IMR-90 (cell line): ENCODE measurements at regions not wholly inside any gene's neighbourhood (a gene's known extent, or its start where the extent isn't known, plus 50 kb on each side); places are given as distances from the start of the nearest gene placed in this dataset.
A peak's percentile ranks its signal among the peaks of the same experiment; 100 is the strongest.

Source experiments
- ATAC-seq: fragments of 200-7000 bp; cut with Tn5 transposase; 2 replicates; pipeline ENCODE4 v1.9.1; 2020; ENCODE audit warnings: low read depth, mild to moderate bottlenecking, moderate library complexity
- BruUV-seq: library from RNA; stranded (reverse); fragments of 400-500 nt; replicated peaks from 2 replicates; lab custom pipeline; 2021; lab: Mats Ljungman, UMichigan
- CTCF ChIA-PET: fragments of 300-600 bp; formaldehyde crosslinking; extraction: SDS; loops from one replicate; lab custom pipeline; 2021; ENCODE audit warnings: antibody characterized with exemption; lab: Yijun Ruan, JAX
- POLR2A ChIA-PET: fragments of 300-600 bp; sonication (Branson Sonifier 250); formaldehyde crosslinking; loops from one replicate; lab custom pipeline; 2022; ENCODE audit warnings: antibody characterized with exemption; ENCODE audit not compliant: unreplicated experiment; lab: Charles Lee
- DNase-seq: peaks from one replicate; pipeline ENCODE4 v3.0.0; 2013
- H2AFZ ChIP-seq: replicated peaks from 2 replicates; pipeline ENCODE3; 2013; ENCODE audit warnings: low read length, mild to moderate bottlenecking; ENCODE audit not compliant: poor library complexity
- H2AK5ac ChIP-seq: 2 replicates; pipeline ENCODE4 v1.6.1; 2013; ENCODE audit warnings: low read depth, low read length, inconsistent platforms
- H2AK9ac ChIP-seq: replicated peaks from 2 replicates; pipeline ENCODE3; 2013; ENCODE audit warnings: mild to moderate bottlenecking, low read depth, low read length, moderate library complexity; ENCODE audit not compliant: poor library complexity
- H2BK120ac ChIP-seq: 2 replicates; pipeline ENCODE4 v1.6.1; 2013; ENCODE audit warnings: low read depth, low read length, inconsistent platforms
- H2BK15ac ChIP-seq: 3 replicates; pipeline ENCODE4 v1.6.1; 2013; ENCODE audit warnings: low read depth, low read length, inconsistent platforms
- H2BK20ac ChIP-seq: 2 replicates; pipeline ENCODE4 v1.6.1; 2013; ENCODE audit warnings: low read depth, mild to moderate bottlenecking, inconsistent platforms, low read length, moderate library complexity
- H2BK5ac ChIP-seq: 2 replicates; pipeline ENCODE4 v1.6.1; 2013; ENCODE audit warnings: mild to moderate bottlenecking, low read depth, low read length, inconsistent platforms; ENCODE audit not compliant: poor library complexity, severe bottlenecking
- H3K14ac ChIP-seq: replicated peaks from 2 replicates; pipeline ENCODE4 v1.6.1; 2013; ENCODE audit warnings: low read depth, low read length, inconsistent platforms
- H3K18ac ChIP-seq: 2 replicates; pipeline ENCODE4 v1.6.1; 2013; ENCODE audit warnings: low read depth, low read length, control low read depth
- H3K23ac ChIP-seq: 2 replicates; pipeline ENCODE4 v1.6.1; 2013; ENCODE audit warnings: low read depth, low read length, inconsistent platforms
- H3K27ac ChIP-seq: 2 replicates; pipeline ENCODE4 v1.5.1; 2013; ENCODE audit warnings: mild to moderate bottlenecking, control low read depth, low read length; ENCODE audit not compliant: insufficient read depth
- H3K27me3 ChIP-seq: 2 replicates; pipeline ENCODE4 v1.6.1; 2013; ENCODE audit warnings: low read length; ENCODE audit not compliant: control insufficient read depth, insufficient read depth
- H3K36me3 ChIP-seq: 2 replicates; pipeline ENCODE4 v1.6.1; 2013; ENCODE audit warnings: low read length, mixed read lengths; ENCODE audit not compliant: control insufficient read depth, insufficient read depth
- H3K4ac ChIP-seq: 2 replicates; pipeline ENCODE4 v1.6.1; 2013; ENCODE audit warnings: low read depth, low read length, inconsistent platforms
- H3K4me1 ChIP-seq: 2 replicates; pipeline ENCODE4 v1.6.1; 2013; ENCODE audit warnings: low read length, mixed read lengths; ENCODE audit not compliant: control insufficient read depth, insufficient read depth
- H3K4me2 ChIP-seq: 2 replicates; pipeline ENCODE4 v1.6.1; 2013; ENCODE audit warnings: low read depth, mild to moderate bottlenecking, control low read depth, low read length, moderate library complexity
- H3K4me3 ChIP-seq: 2 replicates; pipeline ENCODE4 v1.5.1; 2013; ENCODE audit warnings: low read depth, mild to moderate bottlenecking, control low read depth, low read length, moderate library complexity; ENCODE audit not compliant: insufficient read depth
- H3K56ac ChIP-seq: 2 replicates; pipeline ENCODE4 v1.6.1; 2013; ENCODE audit warnings: low read length, inconsistent platforms; ENCODE audit not compliant: insufficient read depth; ENCODE audit errors: extremely low read depth
- H3K79me1 ChIP-seq, 2 experiments: 2 replicates each; pipeline ENCODE4 v1.6.1; 2013; ENCODE audit warnings: low read length in 2 of 2, inconsistent platforms in 1 of 2, low read depth in 1 of 2
- H3K9ac ChIP-seq: 2 replicates; pipeline ENCODE4 v1.6.1; 2013; ENCODE audit warnings: low read depth, low read length, control low read depth
- H3K9me1 ChIP-seq: 2 replicates; pipeline ENCODE4 v1.6.1; 2013; ENCODE audit warnings: low read length, inconsistent platforms; ENCODE audit not compliant: insufficient read depth
- H3K9me3 ChIP-seq: 2 replicates; pipeline ENCODE4 v1.6.1; 2013; ENCODE audit warnings: low read length; ENCODE audit not compliant: control insufficient read depth, insufficient read depth
- H4K20me1 ChIP-seq: 2 replicates; pipeline ENCODE4 v1.6.1; 2013; ENCODE audit warnings: low read length, inconsistent platforms; ENCODE audit not compliant: insufficient read depth
- H4K5ac ChIP-seq: 2 replicates; pipeline ENCODE4 v1.6.1; 2013; ENCODE audit warnings: mild to moderate bottlenecking, low read depth, low read length, control low read depth
- H4K8ac ChIP-seq, 2 experiments: 2 replicates each; pipeline ENCODE4 v1.6.1; 2013; ENCODE audit warnings: low read depth in 2 of 2, low read length in 2 of 2, control low read depth in 1 of 2, inconsistent platforms in 1 of 2
- H4K91ac ChIP-seq: 2 replicates; pipeline ENCODE4 v1.6.1; 2013; ENCODE audit warnings: low read depth, low read length, inconsistent platforms; ENCODE audit not compliant: insufficient read depth
- ELK1 ChIP-seq: fragments of 150-350 bp; IDR thresholded peaks from 2 replicates; pipeline ENCODE4 v1.6.1; 2016; ENCODE audit warnings: low read depth, mild to moderate bottlenecking, low read length, moderate library complexity, borderline replicate concordance
- RCOR1 ChIP-seq: IDR thresholded peaks from 2 replicates; pipeline ENCODE4 v1.6.1; 2012; ENCODE audit warnings: mild to moderate bottlenecking, low read length, improper control_type of control experiment; ENCODE audit not compliant: insufficient replicate concordance
- WGBS, 2 experiments: methylation state at CpG; one replicate each; pipeline versions ENCODE4 v1.1.5 to v1.1.7; 2013; ENCODE audit warnings: missing lambda C conversion rate in 2 of 2; ENCODE audit not compliant: insufficient read length in 1 of 2; ENCODE audit errors: extremely low coverage in 2 of 2; 5-methylcytosine and 5-hydroxymethylcytosine counted together
- dilution Hi-C: fragments of 300-500 bp; cut with HindIII; formaldehyde crosslinking; loops from one replicate; pipeline ENCODE4 v1.14.3; 2018; ENCODE audit warnings: low sequenced_read_pairs; ENCODE audit not compliant: unreplicated experiment
- in situ Hi-C: fragments of 300-500 bp; cut with MboI; formaldehyde crosslinking; loops from 3 replicates; pipeline ENCODE4 v1.14.3; 2019; ENCODE audit warnings: low sequenced_read_pairs, inconsistent platforms, mixed read lengths
- intact Hi-C: fragments of 100-400 bp; cut with micrococcal nuclease; formaldehyde crosslinking; loops from 2 replicates; pipeline ENCODE4 v1.10.0; 2022

GRCh38 chr17:77857613-77858012, 100.9 kb upstream of the TNRC6C start:
- no TSS peak for BruUV-seq
- no peaks in the 10 kb centered on the region for H3K36me3 ChIP-seq
- no peak overlapping the region for H2BK15ac ChIP-seq
- peaks cover 19% of the 10 kb centered on the region for H3K27me3 ChIP-seq
- H3K18ac ChIP-seq, result no peak overlapping the region
- H3K9ac ChIP-seq, result no peak overlapping the region
- H3K9me3 ChIP-seq, result no peaks in the 10 kb centered on the region
- H2BK20ac ChIP-seq, result no peak overlapping the region
- H2BK120ac ChIP-seq, result no peak overlapping the region
- POLR2A ChIA-PET, result no interaction called here
- H4K91ac ChIP-seq, result no peak overlapping the region
- CTCF ChIA-PET, result no interaction called here
- dilution Hi-C loops (no loop called here), intact Hi-C loops (no loop called here), in situ Hi-C loops (no loop called here)
- no peak for TF ChIP-seq RCOR1
- TF ChIP-seq ELK1, result no peak
- no peak overlapping the region for H3K27ac ChIP-seq
- no peaks in the 10 kb centered on the region for H4K20me1 ChIP-seq
- no peak overlapping the region for H2BK5ac ChIP-seq
- DNase-seq (peak; percentile 26), ATAC-seq (no peak)
- H2AFZ ChIP-seq, result no peak overlapping the region
- H3K79me1 ChIP-seq, result no peaks in the 10 kb centered on the region
- no peak overlapping the region for H3K4me2 ChIP-seq
- H4K5ac ChIP-seq, result no peak overlapping the region
- no peaks in the 10 kb centered on the region for H3K4me1 ChIP-seq
- no peaks in the 10 kb centered on the region for H3K9me1 ChIP-seq
- no peak overlapping the region for H3K14ac ChIP-seq
- no peak overlapping the region for H4K8ac ChIP-seq
- H3K4me3 ChIP-seq, result no peak overlapping the region
- H2AK5ac ChIP-seq, result no peak overlapping the region
- H3K56ac ChIP-seq, result no peak overlapping the region
- no peak overlapping the region for H3K23ac ChIP-seq
- no CpG with 5 or more reads among the region's 3 CpGs for WGBS, 2 experiments
- no peak overlapping the region for H3K4ac ChIP-seq
- no peak overlapping the region for H2AK9ac ChIP-seq
